ENCODE measurements at regions not wholly inside any gene's neighbourhood (a gene's known extent, or its start where the extent isn't known, plus 50 kb on each side); places are given as distances from the start of the nearest gene placed in this dataset.

DNA sequence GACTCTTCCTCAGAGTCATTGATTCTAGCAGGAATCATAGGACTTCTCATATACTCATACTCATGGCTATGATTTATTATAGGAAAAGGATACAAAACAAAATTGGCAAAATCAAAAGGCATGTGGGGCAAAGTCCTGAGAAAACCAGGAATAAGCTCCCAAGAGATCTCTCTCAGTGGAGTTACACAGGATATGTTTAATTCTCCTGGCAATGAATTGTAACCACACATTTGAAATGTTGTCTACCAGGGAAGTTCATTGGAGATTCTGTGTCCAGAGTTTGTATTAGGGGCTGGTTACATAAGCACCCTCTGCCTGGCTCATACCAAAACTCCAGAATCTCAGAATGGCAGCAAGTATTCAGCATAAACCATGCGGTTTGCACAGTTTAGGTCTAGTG lies 63.9 kb downstream of the ADAMTS1 start:
- in situ Hi-C loops (cut with MboI; ENCODE audit: low pct_ligation_motif_present in 1 of 4, low pct_unique_long_range_greater_than_20kb in 1 of 4, low sequenced_read_pairs in 3 of 4) (no loop called here), intact Hi-C loops (cut with DNase I; ENCODE audit: low total_unique reads) (no loop called here)
- H3K9me3 ChIP-seq = no peaks in the 10 kb centered on the region
- TF ChIP-seq, protein P1, sequence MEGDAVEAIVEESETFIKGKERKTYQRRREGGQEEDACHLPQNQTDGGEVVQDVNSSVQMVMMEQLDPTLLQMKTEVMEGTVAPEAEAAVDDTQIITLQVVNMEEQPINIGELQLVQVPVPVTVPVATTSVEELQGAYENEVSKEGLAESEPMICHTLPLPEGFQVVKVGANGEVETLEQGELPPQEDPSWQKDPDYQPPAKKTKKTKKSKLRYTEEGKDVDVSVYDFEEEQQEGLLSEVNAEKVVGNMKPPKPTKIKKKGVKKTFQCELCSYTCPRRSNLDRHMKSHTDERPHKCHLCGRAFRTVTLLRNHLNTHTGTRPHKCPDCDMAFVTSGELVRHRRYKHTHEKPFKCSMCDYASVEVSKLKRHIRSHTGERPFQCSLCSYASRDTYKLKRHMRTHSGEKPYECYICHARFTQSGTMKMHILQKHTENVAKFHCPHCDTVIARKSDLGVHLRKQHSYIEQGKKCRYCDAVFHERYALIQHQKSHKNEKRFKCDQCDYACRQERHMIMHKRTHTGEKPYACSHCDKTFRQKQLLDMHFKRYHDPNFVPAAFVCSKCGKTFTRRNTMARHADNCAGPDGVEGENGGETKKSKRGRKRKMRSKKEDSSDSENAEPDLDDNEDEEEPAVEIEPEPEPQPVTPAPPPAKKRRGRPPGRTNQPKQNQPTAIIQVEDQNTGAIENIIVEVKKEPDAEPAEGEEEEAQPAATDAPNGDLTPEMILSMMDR (IDR thresholded peaks at IDR 0.05) = no peak
- TF ChIP-seq EP300 (IDR thresholded peaks at IDR 0.05; ENCODE audit: low read depth) (no peak), POLR2AphosphoS5 (IDR thresholded peaks at IDR 0.05) (no peak), POLR2A (IDR thresholded peaks at IDR 0.05) (no peak)
- no peaks in the 10 kb centered on the region for H3K27me3 ChIP-seq
- WGBS, 2 donors (ENCODE audit: low coverage in 1 of 2) = 90% methylated on average over 1 of the region's 1 CpG; no CpG with 5 or more reads in 1 of the 2 donors
- peaks cover 0 to 7% (median 2%) of the 10 kb centered on the region in 4 donors for H3K4me1 ChIP-seq
- DNase-seq = no peak
- H3K27ac ChIP-seq = peak overlapping the region in 2 of 4 donors; percentile 69 to 72
- no peak overlapping the region for H3K4me3 ChIP-seq
- no peaks in the 10 kb centered on the region for H3K36me3 ChIP-seq

DNA sequence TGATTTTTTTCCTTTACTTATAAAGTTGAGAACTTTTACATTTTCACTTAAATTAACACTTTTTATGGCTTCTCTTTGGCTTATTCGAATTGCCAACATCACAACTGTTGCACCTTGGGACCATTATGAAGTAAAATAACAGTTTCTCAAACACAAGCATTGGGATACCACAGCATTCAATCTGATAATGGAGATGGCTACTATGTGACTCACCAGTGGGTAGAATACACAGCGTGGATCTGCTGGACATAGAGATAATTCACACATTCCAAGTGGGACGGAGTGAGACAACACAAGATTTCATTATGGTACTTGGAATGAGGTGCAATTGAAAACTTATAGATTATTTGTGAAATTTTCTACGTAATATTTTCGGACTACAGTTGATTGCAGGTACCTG lies 68.0 kb downstream of the ADAMTS1 start:
- in situ Hi-C loops (cut with MboI; ENCODE audit: low pct_ligation_motif_present in 1 of 4, low pct_unique_long_range_greater_than_20kb in 1 of 4, low sequenced_read_pairs in 3 of 4) = no loop called here

DNA sequence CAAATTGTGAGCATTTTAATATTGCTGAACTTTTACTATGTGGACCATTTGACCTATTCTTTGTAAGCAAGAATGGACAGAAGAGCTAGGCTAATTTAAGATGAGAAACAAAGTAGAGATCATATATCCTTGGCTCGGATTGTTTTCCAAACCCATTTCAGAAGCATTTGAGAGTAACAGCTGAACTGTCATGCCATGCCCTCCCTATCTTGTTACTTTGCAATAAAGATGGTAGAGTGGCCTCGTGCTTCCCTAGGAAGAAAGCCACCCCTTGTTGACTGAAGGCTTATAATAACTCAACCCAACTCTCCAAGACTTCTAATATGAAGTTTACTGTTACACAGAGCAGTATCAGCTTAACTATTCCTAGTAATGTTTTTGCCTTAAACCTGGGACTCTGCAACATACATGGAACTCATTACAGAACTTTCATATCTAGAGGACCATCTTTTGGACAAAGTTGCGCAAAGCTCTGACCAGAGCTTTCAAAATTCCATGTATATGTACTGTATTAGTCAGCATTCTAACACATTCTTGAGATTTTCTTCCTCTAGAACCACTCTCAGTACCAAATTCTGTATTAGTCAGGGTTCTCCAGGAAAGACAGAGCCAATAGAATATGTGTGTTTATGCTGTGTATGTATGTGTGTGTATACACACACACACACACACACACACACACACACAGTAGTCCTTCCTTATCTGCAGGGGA lies 68.7 kb downstream of the ADAMTS1 start:
- Histone ChIP-seq H3K27ac (no peak overlapping the region), H3K36me3 (no peaks in the 10 kb centered on the region), H3K9me3 (no peaks in the 10 kb centered on the region), H3K4me3 (no peak overlapping the region), H3K27me3 (no peaks in the 10 kb centered on the region), H3K4me1 (no peaks in the 10 kb centered on the region)
- no peak for DNase-seq
- intact Hi-C loops (cut with DNase I; ENCODE audit: low total_unique reads) (no loop called here), in situ Hi-C loops (cut with MboI; ENCODE audit: low pct_ligation_motif_present in 1 of 4, low pct_unique_long_range_greater_than_20kb in 1 of 4, low sequenced_read_pairs in 3 of 4) (no loop called here)
- WGBS, 2 donors (ENCODE audit: low coverage in 1 of 2) = 77 to 100% methylated on average over 3 of the region's 3 CpGs
- TF ChIP-seq POLR2AphosphoS5 (IDR thresholded peaks at IDR 0.05) (no peak), POLR2A (IDR thresholded peaks at IDR 0.05) (no peak), EP300 (IDR thresholded peaks at IDR 0.05; ENCODE audit: low read depth) (no peak)
- TF ChIP-seq, protein P1 (IDR thresholded peaks at IDR 0.05) = no peak

More for the DNA sequence above, 68.0 kb downstream of the ADAMTS1 start:
- WGBS, 2 donors (ENCODE audit: low coverage in 1 of 2) = 83 to 85% methylated on average over 2 to 5 of the region's 5 CpGs
- Histone ChIP-seq H3K9me3 (no peaks in the 10 kb centered on the region), H3K27me3 (no peaks in the 10 kb centered on the region), H3K4me3 (no peak overlapping the region), H3K27ac (no peak overlapping the region), H3K36me3 (no peaks in the 10 kb centered on the region), H3K4me1 (no peaks in the 10 kb centered on the region)
- TF ChIP-seq POLR2AphosphoS5 (IDR thresholded peaks at IDR 0.05) = no peak
- TF ChIP-seq, protein P1 (IDR thresholded peaks at IDR 0.05) = no peak
- TF ChIP-seq POLR2A (IDR thresholded peaks at IDR 0.05) = no peak
- TF ChIP-seq EP300 (IDR thresholded peaks at IDR 0.05; ENCODE audit: low read depth) = no peak
- DNase-seq = no peak
- intact Hi-C loops (cut with DNase I; ENCODE audit: low total_unique reads) = no loop called here

DNA sequence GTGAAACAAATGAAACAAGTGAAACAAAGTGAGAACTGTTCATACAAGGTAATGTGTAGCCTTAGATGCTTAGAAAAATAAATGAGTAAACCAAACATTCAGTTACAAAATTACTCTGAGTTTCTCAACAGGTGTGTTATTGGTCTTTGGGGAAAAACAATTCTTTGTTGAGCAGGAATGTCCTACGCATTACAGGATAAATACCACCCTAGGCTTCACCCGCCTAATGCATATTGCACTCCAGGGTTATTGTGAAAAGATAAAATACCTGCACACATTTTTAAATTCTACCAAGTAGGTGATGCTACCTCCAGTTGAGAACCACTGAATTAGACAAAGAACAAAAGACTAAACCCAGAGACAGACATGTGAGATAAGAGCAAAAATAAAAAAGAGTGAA lies 72.2 kb downstream of the ADAMTS1 start:
- no peak for TF ChIP-seq EP300 (IDR thresholded peaks at IDR 0.05; ENCODE audit: low read depth)
- no peak for TF ChIP-seq POLR2A (IDR thresholded peaks at IDR 0.05)
- TF ChIP-seq, protein P1 (IDR thresholded peaks at IDR 0.05) = no peak
- no peak for TF ChIP-seq POLR2AphosphoS5 (IDR thresholded peaks at IDR 0.05)
- Histone ChIP-seq H3K4me1 (no peaks in the 10 kb centered on the region), H3K27ac (no peak overlapping the region), H3K4me3 (no peak overlapping the region), H3K9me3 (no peaks in the 10 kb centered on the region), H3K27me3 (no peaks in the 10 kb centered on the region), H3K36me3 (no peaks in the 10 kb centered on the region)
- no peak for DNase-seq
- 82 to 92% methylated on average over 2 of the region's 2 CpGs for WGBS, 2 donors (ENCODE audit: low coverage in 1 of 2)
- intact Hi-C loops (cut with DNase I; ENCODE audit: low total_unique reads) (no loop called here), in situ Hi-C loops (cut with MboI; ENCODE audit: low pct_ligation_motif_present in 1 of 4, low pct_unique_long_range_greater_than_20kb in 1 of 4, low sequenced_read_pairs in 3 of 4) (no loop called here)

Measured in transverse colon (tissue), 4 donors.